ENCODE measurements at regions not wholly inside any gene's neighbourhood (a gene's known extent, or its start where the extent isn't known, plus 50 kb on each side); places are given as distances from the start of the nearest gene placed in this dataset.
A peak's percentile ranks its signal among the peaks of the same experiment; 100 is the strongest.
"Not testable (repeated sequence)": the region's sequence is repeated elsewhere in the genome, so short reads cannot be mapped to it uniquely, and the experiment has no call there.

DNA sequence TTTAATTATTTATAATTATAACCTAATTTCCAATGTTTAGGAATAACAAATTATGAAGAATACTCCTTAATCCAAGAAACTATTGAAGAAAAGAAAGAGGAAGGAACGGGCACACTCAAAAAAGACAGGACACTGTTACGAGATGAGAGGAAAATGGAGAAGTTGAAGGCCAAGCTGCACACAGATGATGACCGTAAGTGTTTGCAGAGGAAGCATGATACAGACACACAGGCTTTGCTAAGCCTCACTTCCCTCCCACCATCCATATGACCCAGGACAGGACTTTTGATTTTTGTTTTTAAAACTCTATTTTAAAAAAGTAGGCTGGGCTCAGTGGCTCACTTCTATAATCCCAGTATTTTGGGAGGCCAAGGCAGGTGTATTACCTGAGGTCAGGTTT, 389.4 kb upstream of the TPM1 start:
- DNase-seq: no peak

DNA sequence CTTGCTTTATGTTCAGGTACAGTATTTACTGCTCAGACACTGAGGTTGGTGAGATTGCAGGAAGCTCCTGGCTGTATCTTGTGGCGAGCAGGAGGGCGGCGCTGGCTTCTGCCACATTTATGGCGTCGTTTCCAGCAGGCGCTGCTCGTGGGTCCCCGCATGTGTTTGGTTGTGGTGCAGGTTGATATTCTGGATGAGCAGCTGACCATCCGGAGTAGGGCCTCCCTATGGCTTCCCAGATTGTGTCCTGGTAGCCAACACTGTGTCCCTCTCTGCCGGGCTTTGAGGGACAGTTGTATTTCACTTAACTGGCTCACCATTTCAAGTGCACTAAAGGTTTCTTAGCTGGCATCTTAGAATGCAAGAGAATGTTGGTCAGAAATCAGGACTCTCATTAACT, 386.5 kb upstream of the TPM1 start:
- no peak for DNase-seq

DNA sequence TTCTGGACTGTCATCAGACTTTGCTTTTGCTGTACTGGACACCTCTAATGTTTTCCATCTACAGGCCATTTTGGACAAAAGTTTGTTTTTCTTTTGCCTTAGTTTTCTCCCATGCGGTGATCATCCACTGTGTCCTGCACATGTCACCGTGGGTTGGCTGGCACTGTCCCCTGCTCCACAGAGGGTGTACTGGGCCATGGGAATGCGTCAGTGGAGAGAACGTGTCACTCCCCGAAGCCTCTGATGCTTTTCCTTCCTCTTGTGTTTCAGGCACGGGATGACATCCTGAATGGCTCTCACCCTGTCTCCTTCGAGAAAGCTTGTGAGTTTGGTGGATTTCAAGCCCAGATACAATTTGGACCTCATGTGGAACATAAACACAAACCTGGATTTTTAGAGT, 385.0 kb upstream of the TPM1 start:
- DNase-seq: not testable (repeated sequence)

DNA sequence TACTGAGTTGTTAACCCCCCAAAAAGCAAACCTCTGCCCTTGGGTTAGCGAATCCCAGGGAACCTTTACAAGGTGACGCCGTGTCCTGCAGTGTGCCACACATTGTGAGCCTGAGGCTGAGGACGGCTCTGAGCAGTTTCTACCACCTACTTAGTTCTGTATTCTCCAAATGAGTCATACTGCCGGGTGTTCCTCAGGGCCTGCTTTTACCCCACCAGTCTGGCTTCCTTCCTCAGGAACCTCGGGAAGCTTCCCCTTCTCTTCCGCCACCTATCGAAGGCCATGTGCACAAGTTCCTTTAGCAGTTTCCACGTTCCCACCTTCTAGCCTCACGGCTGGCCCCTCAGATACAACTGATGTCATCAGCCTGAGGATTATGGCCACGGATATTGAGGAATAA, 384.0 kb upstream of the TPM1 start:
- DNase-seq: no peak

DNA sequence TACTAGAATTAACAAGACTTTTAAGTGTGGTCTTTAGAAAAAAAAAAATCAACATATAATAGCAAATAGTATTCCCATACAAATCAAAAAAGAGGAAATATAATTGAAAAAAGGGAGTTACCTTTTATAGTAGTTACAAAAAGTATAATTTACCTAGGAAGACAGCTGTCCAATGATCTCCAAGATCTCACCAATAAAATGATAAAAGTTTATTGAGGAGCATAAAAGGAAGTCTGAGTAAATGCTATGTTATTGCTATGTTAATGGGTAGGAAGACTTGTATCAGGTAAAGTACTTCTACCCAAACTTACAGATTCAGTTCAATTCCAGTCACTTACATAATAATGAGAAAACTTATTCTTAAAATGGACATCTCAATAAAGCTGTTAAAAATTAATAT, 379.0 kb upstream of the TPM1 start:
- DNase-seq: no peak

DNA sequence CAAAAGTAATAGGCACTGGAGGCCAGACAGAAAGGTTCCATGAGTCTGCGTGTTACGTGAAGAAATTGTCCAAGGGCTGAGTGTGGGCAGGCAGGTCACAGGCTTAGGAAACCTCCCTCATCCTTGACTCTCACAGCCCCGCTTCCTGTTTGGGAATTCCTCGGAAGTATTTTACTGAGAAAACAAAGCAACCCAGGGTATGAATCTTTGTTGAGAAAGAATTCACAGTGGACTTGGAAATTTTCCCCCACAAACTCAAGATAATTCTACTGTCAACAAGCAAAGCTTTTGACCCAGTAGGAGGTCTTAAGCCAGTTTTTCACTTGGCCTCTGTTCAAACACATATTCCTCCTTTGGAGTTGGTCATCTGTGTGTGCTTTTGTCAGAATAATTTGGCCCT, 377.1 kb upstream of the TPM1 start:
- DNase-seq: no peak

DNA sequence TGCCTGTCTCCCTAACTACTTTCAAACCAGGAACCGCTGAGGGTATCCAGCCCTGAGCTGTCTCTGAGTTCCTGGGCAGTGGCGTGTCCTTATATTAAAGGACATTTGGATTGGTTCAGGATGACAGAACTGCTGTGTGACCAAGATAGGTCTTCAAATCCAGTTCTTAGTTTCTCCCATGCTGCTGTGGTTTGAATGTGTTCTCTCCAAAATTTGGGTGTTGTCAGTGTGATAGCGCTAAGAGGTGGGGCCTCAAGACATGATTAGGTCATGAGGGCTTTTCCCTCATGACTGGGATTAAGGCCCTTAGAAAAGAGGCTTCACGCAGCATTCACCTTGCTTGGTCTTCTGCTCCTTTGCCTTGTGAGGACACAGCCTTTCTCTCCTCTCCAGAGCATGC, 376.5 kb upstream of the TPM1 start:
- DNase-seq: no peak

DNA sequence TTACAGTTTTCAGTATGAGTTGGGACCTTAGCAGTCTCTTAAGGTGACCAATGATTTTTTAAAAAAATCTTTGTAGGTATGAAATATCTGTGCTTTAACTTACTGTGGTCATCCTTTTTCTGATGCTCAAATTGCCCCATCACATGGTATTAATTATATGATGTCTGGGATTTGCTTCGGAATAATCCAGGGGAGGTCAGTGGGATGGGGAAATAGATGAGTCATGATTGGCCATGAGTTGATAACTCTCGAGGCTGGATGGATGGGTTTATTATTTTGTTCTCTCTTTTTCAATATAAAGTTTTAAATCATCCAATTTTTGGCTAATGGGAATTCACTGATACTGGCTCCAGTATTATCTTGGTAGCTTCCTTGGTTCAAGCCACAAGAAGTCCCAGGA, 370.3 kb upstream of the TPM1 start:
- DNase-seq: no peak

DNA sequence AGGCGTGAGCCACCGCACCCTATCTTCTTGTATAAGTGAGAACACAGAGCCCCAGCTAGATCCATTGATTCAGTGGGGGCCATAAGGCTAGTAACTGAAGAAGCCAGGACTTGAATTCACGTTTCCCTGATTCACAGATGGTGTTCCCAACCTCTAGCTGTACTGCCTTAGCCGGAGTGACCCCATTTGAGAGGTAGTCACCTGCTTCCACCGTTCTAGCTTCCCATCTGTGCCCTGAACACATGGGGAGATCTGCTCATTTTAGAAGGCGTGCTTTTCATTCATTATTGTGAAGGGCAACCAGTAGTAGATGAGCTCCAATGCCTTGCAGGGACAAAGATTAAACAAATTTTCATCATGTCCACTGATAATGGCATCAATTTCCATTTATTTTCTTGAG, 365.7 kb upstream of the TPM1 start:
- DNase-seq: no peak

DNA sequence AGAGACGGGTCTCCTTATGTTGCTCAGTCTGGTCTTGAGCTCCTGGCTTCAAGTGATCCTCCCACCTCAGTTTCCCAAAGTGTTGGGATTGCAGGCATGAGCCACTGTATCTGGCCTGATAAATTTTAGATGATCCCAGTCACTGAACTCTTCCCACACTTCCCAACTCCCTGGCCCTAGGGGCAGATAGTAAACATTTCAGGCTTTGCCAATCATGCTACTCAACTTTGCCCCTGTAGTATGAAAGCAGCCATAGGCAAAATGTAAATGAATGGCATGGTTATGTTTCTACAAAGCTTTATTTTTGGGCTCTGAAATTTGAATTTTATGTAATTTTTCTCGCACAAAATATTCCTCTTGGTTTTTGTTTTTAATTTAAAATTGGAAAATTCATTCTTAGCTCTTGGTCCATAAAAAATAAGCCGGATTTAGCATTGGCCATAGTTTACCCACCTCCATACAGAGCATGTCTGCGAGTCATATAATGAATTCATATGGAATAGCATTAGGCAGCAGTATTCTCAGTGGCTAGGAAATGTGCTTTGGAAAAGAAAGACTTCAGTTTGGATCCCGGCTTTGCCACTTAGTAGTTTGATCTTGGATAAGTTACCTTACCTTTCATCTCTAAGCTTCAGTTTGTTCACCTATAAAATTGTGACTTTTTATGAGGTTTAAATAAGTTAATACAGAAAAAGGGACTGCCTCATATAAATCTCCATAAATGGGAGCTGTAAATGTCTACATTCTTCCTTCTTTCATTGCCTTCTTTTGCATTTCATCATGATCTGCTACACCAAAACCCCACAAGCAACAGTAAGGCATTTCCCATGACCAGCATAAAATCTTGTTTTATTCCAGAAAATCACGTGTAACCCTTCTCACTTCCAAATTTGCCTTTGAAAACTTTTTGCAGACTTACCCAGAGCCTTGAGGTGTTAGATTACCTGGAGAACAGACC, 360.3 kb upstream of the TPM1 start:
- DNase-seq: no peak

DNA sequence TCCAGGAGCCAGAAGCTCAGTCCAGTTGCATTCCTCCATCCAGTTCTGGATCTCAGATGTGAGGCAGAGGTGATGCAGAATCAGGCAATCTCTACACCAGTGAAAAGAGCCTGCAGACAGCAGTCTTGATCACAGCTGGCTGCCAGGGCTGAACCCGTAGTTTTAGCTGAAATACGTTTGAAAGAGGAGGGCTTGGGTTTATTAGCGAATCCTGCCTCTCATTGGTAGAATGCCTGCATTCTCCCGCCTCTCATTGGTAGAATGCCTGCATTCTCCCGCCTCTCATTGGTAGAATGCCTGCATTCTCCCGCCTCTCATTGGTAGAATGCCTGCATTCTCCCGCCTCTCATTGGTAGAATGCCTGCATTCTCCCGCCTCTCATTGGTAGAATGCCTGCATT, 359.4 kb upstream of the TPM1 start:
- DNase-seq: not testable (repeated sequence)

DNA sequence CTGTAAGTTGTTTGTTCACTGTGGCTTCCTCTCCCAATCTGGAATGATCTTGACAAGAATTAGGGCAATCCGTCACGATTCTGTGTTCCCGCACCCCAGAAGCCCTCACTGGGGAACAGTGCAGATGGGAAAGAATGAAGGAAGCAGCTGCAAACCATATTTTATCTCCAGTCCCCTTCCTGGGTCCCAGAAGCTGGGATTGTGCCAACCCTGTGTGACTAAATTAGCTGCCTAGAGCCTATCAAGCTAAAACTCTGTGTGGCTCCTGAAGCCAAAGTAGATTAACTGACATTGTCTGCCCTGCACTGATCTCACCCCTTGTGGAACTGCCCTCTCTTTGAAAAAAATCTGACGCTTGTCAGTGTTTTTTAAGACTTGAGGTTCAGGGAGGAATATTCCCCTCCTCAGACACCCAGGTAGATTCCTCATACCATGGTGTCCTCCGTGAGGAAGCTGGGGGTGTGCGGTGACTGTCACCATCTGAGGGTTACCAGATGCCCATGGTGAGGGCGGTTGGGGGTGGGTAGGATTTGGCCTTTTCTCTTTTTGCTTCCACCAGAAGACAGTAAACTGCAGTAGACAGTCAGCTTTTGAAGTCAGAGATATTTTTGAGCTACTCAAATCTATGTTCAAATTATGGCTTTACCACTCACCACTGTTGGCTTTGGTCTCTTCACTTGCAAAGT, 358.3 kb upstream of the TPM1 start:
- DNase-seq: peak; percentile 54

DNA sequence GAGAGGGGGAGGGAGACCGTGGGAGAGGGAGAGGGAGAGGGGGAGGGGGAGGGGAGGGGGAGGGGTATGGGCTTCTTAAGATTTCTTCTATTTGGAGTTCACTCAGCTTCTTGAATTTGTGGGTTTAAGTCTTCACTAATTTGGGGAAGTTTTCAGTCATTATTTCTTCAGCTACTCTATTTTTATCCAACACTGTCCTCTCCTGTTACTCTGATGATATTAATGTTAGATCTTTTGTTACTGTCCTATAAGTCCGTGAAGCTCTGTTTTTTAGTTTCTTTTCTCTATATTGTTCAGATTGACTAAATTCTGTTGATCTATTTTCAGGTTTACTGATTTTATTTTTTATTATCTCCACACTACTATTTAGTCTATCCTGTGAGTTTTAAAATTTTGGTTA, 351.5 kb upstream of the TPM1 start:
- DNase-seq: no peak

DNA sequence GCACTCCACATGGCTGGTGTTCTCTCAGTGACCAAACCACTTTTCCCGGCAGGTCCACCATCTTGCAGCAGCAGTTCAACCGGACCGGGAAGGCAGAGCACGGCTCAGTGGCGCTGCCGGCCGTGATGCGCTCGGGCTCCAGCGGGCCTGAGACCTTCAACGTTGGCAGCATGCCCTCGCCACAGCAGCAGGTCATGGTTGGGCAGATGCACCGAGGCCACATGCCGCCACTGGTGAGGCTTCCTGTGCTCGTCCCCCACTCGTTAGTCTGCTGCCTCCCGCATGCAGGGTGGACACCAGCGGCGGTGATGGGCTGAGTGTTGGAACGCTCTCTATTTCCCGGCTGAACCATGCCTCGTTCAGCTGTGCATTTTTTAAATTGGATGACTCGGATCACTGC, 344.9 kb upstream of the TPM1 start:
- DNase-seq: no peak

DNA sequence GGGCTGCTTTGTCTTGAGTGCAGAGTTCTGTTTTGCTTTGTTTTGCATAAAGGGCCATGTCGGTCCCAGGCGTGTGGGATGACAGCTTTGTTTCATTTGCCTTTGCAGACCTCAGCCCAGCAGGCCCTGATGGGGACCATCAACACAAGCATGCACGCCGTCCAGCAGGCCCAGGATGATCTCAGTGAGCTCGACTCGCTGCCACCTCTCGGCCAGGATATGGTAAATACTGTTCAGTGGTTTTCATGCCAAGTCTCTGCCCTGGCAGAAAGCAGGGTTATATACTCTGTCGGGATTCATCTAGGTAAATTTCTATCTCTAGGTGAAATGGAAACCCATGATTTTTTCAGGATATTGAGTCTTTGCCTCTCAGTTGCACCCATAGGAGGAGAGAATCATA, 343.9 kb upstream of the TPM1 start:
- DNase-seq: no peak

DNA sequence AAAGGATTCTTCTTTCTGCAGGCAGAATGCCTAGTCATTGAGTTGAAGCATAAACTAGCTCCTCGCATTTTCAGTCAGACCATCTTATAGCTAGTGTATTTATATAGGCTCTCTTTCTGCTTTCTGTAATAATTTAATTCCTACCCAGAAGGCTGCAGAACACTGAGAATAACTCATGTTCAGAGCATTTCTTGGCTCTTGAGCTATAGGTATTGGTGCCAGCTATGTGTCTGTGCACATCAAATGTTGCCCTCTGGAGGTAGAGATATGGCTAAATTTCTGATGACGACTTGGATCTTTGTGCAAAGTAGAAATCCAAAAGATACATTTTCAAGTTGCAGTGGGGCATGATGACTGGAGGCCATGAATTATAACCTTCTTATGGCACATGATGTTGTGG, 336.2 kb upstream of the TPM1 start:
- no peak for DNase-seq

DNA sequence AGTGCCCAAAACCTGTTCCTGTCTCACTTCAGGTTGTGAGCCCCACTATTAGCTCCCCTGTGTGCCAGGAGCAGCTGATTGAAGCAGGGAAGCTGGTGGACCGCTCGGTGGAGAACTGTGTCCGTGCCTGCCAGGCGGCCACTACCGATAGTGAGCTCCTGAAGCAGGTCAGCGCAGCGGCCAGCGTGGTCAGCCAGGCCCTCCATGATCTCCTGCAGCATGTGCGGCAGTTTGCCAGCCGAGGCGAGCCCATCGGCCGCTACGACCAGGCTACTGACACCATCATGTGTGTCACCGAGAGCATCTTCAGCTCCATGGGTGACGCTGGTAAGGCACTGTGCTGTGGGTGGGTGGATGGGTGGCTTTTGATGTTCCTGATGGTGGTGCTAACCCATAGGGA, 334.1 kb upstream of the TPM1 start:
- no peak for DNase-seq

DNA sequence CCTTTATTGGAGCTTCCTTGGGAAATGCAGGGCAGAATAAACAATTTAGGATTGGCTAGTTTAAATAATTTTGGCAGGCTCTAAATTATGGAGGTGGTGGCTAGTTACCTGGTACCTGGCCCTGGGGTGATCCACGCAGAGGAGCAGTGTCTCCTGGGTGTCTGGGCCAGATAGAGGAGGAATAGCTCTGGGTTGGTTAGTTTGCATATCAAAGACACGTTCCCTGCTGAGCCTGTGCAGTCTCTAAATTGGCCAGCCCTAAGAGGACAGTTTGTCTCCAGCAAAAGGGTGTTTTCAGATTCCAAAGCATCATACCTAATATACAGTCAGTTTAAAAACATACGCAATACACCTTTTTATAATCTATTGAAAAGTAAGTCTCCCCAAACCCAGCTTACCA, 333.3 kb upstream of the TPM1 start:
- DNase-seq: no peak

DNA sequence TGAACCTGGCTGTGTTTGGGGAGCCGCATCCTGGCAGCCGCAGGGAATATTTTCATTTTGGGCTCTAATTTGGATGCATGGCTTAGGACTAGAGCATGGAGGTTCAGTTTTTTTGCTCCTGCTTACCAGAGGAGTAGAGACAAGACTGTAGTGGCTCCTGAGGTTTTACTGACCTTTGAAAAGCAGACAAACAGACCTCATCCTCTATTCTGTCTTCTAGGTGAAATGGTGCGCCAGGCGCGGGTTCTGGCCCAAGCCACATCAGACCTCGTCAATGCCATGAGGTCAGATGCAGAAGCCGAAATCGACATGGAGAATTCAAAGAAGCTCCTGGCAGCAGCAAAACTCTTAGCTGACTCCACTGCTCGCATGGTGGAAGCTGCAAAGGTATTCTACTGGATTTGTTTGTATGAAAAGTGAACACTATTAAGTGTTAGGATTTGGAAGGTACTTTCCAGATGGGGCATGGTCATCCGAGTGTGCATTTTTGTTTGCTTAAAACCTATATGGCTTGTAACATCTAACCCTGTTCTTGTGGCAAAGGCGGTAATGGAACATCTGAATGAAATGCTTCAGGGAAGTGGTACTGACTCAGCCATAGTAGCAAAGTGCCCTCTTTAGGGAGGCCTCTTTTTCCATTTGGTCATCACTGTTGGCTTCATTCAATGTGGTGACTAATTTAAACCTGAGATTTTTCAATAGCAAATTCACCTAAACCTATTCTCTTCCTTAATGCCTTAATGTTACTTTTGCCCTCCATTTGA, 330.7 kb upstream of the TPM1 start:
- DNase-seq: no peak

DNA sequence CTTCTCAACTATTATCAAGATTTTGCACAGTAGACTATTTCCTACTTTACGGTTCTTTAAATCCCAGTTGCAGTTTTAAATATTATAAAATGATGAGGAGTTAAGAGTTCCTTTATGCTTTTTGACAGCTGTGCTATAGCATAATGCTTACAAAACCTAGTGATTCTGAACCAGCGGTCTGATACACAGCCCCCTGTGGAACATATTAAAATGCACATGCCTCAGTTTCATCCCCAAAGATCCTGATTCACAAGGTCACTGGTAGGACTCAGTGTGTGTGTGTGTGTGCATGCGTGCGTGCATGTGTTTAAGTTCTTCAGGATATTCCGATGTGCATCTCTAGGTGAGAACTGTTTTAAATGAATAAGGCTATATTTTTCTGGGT, 330.1 kb upstream of the TPM1 start:
- no peak for DNase-seq

DNA sequence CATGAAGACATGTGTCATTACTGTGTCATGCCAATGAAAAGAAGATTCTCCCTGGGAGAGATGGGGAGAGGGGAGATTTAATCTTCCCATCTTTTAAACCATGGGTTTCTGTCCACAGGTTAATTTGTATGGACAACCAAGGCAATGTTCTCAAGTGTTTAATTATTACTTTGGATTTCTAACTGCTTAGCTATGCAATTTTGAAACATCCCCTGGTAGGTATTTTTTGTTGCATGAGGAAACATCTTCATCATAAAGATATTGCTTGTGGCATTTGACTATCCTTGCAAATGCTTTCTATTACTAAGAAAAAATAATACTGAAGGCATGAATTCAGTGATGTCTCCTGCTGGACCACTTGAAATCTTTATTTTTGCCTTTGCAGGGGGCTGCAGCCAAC, 326.6 kb upstream of the TPM1 start:
- no peak for DNase-seq

DNA sequence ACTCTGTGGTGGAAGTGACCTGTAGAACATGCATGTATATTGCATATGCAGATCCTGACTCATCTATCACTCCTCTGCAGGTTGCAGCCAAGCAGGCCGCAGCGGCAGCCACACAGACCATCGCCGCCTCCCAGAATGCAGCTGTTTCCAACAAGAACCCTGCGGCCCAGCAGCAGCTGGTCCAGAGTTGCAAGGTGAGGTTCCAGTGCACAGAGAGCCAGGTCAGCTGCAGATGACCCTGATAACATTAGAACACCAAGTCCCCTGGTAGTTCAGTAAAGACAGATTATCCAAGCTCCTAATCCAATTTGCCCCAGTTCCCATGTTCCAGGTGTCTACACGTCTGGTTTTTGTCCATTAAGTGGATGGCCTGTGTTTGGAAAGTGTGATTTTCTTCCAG, 325.1 kb upstream of the TPM1 start:
- DNase-seq: no peak

DNA sequence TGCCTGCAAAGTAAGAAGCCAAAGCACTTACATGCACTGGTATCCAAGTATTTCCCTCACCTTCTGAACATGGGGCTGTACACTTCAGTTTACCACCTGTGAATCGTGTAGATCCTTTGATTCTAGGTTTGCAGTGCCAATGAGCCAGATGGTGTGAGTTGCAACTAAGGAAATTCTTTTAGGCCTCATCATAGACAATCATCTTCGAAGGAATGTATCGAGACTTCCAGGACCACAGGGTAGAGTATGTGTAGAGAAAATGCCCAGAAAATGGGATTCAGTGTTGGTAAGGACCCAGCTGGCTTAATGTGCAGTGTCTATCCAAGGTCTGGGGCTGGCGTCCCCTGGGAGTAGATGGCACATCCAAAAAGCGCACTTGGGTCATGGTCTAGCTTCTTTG, 323.2 kb upstream of the TPM1 start:
- no peak for DNase-seq

DNA sequence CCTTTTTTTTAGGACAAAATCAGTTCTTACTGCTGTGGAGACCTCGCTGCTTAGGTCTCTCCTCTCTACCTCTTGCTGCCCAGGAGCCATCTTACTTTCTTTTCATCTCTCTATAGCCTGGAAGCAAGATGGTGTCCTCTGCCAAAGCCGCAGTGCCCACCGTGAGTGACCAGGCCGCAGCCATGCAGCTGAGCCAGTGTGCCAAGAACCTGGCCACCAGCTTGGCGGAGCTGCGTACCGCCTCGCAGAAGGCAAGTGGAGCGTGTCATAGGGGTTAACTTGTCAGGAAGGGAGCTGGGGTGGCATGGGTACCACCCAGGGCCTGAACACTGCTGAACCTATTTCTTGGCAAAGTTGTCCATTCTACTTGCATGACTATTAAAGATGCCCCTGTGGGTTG, 320.3 kb upstream of the TPM1 start:
- no peak for DNase-seq
